Neural cell (in vitro differentiated cells): ENCODE measurements at regions not wholly inside any gene's neighbourhood (a gene's known extent, or its start where the extent isn't known, plus 50 kb on each side); places are given as distances from the start of the nearest gene placed in this dataset.

Experiments used
- H2AFZ ChIP-seq: fragments of 200-600, 300-800 bp; sonication (generic), shearing (Covaris generic); 2 replicates; pipeline ENCODE4 v1.6.0; 2014; ENCODE audit warnings: low read depth, mild to moderate bottlenecking, antibody characterized with exemption, low read length, moderate library complexity
- H3F3A ChIP-seq: fragments of 200-600 bp; shearing (Covaris generic); 2 replicates; pipeline ENCODE4 v1.6.1; 2016; ENCODE audit warnings: mild to moderate bottlenecking, moderate library complexity, mixed read lengths, antibody characterized with exemption, low read length; ENCODE audit not compliant: insufficient read depth, poor library complexity, severe bottlenecking
- H3K27ac ChIP-seq: fragments of 200-600, 300-800 bp; sonication (generic), shearing (Covaris generic); 2 replicates; pipeline ENCODE4 v1.5.1; 2014; ENCODE audit warnings: mild to moderate bottlenecking, low read length, moderate library complexity
- H3K27me3 ChIP-seq: fragments of 300-800, 200-600 bp; sonication (generic), shearing (Covaris generic); 2 replicates; pipeline ENCODE4 v1.6.0; 2014; ENCODE audit warnings: mild to moderate bottlenecking, low read depth, low read length, moderate library complexity; ENCODE audit not compliant: insufficient read depth
- H3K36me3 ChIP-seq: fragments of 300-800, 200-600 bp; sonication (generic), shearing (Covaris generic); 2 replicates; pipeline ENCODE4 v1.5.1; 2014; ENCODE audit warnings: mild to moderate bottlenecking, antibody characterized with exemption, low read length, moderate library complexity; ENCODE audit not compliant: insufficient read depth
- H3K4me2 ChIP-seq: fragments of 300-800, 200-600 bp; sonication (generic), shearing (Covaris generic); 2 replicates; pipeline ENCODE4 v1.6.0; 2014; ENCODE audit warnings: mild to moderate bottlenecking, low read length
- H3K4me3 ChIP-seq: fragments of 300-800, 200-600 bp; sonication (generic), shearing (Covaris generic); 2 replicates; pipeline ENCODE4 v1.5.1; 2014; ENCODE audit warnings: mild to moderate bottlenecking, low read length, moderate library complexity
- H3K79me2 ChIP-seq: fragments of 200-600 bp; shearing (Covaris generic); replicated peaks from 2 replicates; pipeline ENCODE4 v1.6.0; 2014; ENCODE audit warnings: mild to moderate bottlenecking, low read length, moderate library complexity; ENCODE audit not compliant: insufficient read depth
- H3K9ac ChIP-seq: fragments of 300-800, 200-600 bp; sonication (generic), shearing (Covaris generic); 2 replicates; pipeline ENCODE4 v1.6.1; 2016; ENCODE audit warnings: mild to moderate bottlenecking, low read length, mixed read lengths
- H3K9me2 ChIP-seq: fragments of 200-600 bp; shearing (Covaris generic); 2 replicates; pipeline ENCODE4 v1.6.1; 2016; ENCODE audit warnings: mild to moderate bottlenecking, low read length, mixed read lengths; ENCODE audit not compliant: insufficient read depth
- H3K9me3 ChIP-seq: fragments of 200-600, 300-800 bp; sonication (generic), shearing (Covaris generic); 2 replicates; pipeline ENCODE4 v1.6.1; 2016; ENCODE audit warnings: mild to moderate bottlenecking, mixed run types, low read length, moderate library complexity, mixed read lengths
- H4K20me1 ChIP-seq: fragments of 200-600 bp; shearing (Covaris generic); 2 replicates; pipeline ENCODE4 v1.6.1; 2016; ENCODE audit warnings: mild to moderate bottlenecking, mixed run types; ENCODE audit not compliant: insufficient read depth
- EP300 ChIP-seq: fragments of 450-650 bp; conservative IDR thresholded peaks from 2 replicates; pipeline ENCODE4 v1.6.1; 2014; ENCODE audit warnings: antibody characterized with exemption, mild to moderate bottlenecking, moderate library complexity; ENCODE audit not compliant: poor library complexity, severe bottlenecking
- EZH2 ChIP-seq: fragments of 200-600, 300-800 bp; shearing (Covaris generic), sonication (generic); IDR thresholded peaks from 2 replicates; pipeline ENCODE4 v1.6.1; 2014; ENCODE audit warnings: antibody characterized with exemption, low read length, borderline replicate concordance, mild to moderate bottlenecking; ENCODE audit not compliant: insufficient read depth, poor library complexity, severe bottlenecking
- MXI1 ChIP-seq: fragments of 450-650 bp; conservative IDR thresholded peaks from 2 replicates; pipeline ENCODE4 v1.6.1; 2014; ENCODE audit warnings: antibody characterized with exemption, mild to moderate bottlenecking; ENCODE audit not compliant: poor library complexity, severe bottlenecking
- POLR2AphosphoS5 ChIP-seq: IDR thresholded peaks from 2 replicates; pipeline ENCODE4 v1.6.1; 2012
- RAD21 ChIP-seq: fragments of 450-650 bp; conservative IDR thresholded peaks from 2 replicates; pipeline ENCODE4 v1.6.1; 2014; ENCODE audit warnings: antibody characterized with exemption, mild to moderate bottlenecking, moderate library complexity
- SMC3 ChIP-seq: fragments of 450-650 bp; conservative IDR thresholded peaks from 2 replicates; pipeline ENCODE4 v1.6.1; 2014; ENCODE audit warnings: antibody characterized with exemption, mild to moderate bottlenecking, moderate library complexity; ENCODE audit not compliant: poor library complexity
- TAF1 ChIP-seq: IDR thresholded peaks from 2 replicates; pipeline ENCODE4 v1.6.1; 2012; ENCODE audit warnings: low read depth
- TF ChIP-seq, protein P1 (sequence below): IDR thresholded peaks from 2 replicates; pipeline ENCODE4 v1.6.1; 2012; ENCODE audit warnings: borderline replicate concordance
- TF ChIP-seq, protein P2 (sequence below): fragments of 450-650 bp; IDR thresholded peaks from 2 replicates; pipeline ENCODE4 v1.5.1; 2014; ENCODE audit warnings: antibody characterized with exemption, mild to moderate bottlenecking, moderate library complexity; ENCODE audit not compliant: poor library complexity, severe bottlenecking

DNA sequence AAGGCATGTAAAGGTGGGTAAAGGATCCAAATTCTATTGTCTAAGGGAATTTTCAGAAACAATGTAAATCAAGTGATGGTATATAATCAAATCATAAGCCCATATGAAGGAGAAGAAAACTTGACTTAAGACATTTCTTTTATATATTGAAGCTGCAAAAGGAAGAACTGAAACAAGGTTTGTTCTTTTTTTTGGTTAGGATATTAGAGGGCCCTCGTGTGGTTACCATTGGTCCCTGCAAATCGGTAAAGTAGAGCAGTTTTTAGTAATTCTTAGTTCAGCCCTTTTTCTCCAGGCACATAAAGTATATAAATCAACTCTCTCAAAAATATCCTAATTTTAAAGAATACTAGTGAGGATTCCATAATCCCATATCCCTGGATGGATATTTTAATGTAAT, 105.6 kb upstream of the STK17B start:
- TF ChIP-seq MXI1 = no peak
- no peak overlapping the region for H3K4me2 ChIP-seq
- no peak overlapping the region for H2AFZ ChIP-seq
- H3K79me2 ChIP-seq = no peaks in the 10 kb centered on the region
- H3K27me3 ChIP-seq = no peaks in the 10 kb centered on the region
- H4K20me1 ChIP-seq = no peaks in the 10 kb centered on the region
- no peaks in the 10 kb centered on the region for H3F3A ChIP-seq
- no peaks in the 10 kb centered on the region for H3K9me2 ChIP-seq
- H3K27ac ChIP-seq = no peak overlapping the region
- no peak overlapping the region for H3K9ac ChIP-seq
- H3K4me3 ChIP-seq = no peak overlapping the region
- H3K36me3 ChIP-seq = peaks cover 4% of the 10 kb centered on the region
- H3K9me3 ChIP-seq = no peaks in the 10 kb centered on the region

DNA sequence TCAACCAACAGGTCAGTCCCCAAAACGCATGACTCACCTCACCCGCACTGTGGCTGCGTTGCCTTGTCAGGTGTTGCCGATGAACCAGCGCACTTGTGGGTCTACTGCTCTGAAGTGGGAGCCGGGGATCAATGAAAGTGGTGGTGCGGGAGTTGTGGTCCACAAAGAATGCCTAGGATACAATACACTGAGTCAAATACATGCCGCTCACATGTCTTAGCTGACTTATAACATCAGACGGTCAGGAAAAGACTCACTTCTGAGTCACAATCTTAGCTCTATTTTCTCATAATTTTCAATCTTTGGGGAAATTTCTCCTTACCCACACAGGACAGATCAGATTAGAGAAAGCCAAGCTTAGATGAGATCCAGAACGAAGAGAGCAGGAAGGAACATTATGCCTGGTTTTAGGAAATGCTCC, 107.1 kb upstream of the STK17B start:
- no peaks in the 10 kb centered on the region for H3K9me2 ChIP-seq
- no peak overlapping the region for H2AFZ ChIP-seq
- no peaks in the 10 kb centered on the region for H3K79me2 ChIP-seq
- no peak overlapping the region for H3K4me2 ChIP-seq
- no peaks in the 10 kb centered on the region for H3K9me3 ChIP-seq
- no peak overlapping the region for H3K27ac ChIP-seq
- TF ChIP-seq, protein P1, sequence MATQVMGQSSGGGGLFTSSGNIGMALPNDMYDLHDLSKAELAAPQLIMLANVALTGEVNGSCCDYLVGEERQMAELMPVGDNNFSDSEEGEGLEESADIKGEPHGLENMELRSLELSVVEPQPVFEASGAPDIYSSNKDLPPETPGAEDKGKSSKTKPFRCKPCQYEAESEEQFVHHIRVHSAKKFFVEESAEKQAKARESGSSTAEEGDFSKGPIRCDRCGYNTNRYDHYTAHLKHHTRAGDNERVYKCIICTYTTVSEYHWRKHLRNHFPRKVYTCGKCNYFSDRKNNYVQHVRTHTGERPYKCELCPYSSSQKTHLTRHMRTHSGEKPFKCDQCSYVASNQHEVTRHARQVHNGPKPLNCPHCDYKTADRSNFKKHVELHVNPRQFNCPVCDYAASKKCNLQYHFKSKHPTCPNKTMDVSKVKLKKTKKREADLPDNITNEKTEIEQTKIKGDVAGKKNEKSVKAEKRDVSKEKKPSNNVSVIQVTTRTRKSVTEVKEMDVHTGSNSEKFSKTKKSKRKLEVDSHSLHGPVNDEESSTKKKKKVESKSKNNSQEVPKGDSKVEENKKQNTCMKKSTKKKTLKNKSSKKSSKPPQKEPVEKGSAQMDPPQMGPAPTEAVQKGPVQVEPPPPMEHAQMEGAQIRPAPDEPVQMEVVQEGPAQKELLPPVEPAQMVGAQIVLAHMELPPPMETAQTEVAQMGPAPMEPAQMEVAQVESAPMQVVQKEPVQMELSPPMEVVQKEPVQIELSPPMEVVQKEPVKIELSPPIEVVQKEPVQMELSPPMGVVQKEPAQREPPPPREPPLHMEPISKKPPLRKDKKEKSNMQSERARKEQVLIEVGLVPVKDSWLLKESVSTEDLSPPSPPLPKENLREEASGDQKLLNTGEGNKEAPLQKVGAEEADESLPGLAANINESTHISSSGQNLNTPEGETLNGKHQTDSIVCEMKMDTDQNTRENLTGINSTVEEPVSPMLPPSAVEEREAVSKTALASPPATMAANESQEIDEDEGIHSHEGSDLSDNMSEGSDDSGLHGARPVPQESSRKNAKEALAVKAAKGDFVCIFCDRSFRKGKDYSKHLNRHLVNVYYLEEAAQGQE = no peak
- TF ChIP-seq TAF1 (no peak), SMC3 (no peak), MXI1 (no peak), POLR2AphosphoS5 (no peak), EP300 (no peak), RAD21 (no peak), EZH2 (no peak)
- TF ChIP-seq, protein P2, sequence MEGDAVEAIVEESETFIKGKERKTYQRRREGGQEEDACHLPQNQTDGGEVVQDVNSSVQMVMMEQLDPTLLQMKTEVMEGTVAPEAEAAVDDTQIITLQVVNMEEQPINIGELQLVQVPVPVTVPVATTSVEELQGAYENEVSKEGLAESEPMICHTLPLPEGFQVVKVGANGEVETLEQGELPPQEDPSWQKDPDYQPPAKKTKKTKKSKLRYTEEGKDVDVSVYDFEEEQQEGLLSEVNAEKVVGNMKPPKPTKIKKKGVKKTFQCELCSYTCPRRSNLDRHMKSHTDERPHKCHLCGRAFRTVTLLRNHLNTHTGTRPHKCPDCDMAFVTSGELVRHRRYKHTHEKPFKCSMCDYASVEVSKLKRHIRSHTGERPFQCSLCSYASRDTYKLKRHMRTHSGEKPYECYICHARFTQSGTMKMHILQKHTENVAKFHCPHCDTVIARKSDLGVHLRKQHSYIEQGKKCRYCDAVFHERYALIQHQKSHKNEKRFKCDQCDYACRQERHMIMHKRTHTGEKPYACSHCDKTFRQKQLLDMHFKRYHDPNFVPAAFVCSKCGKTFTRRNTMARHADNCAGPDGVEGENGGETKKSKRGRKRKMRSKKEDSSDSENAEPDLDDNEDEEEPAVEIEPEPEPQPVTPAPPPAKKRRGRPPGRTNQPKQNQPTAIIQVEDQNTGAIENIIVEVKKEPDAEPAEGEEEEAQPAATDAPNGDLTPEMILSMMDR = no peak
- peaks cover 4% of the 10 kb centered on the region for H3K36me3 ChIP-seq
- H3K27me3 ChIP-seq = no peaks in the 10 kb centered on the region
- H4K20me1 ChIP-seq = no peaks in the 10 kb centered on the region
- H3K9ac ChIP-seq = no peak overlapping the region
- no peaks in the 10 kb centered on the region for H3F3A ChIP-seq
- no peak overlapping the region for H3K4me3 ChIP-seq

DNA sequence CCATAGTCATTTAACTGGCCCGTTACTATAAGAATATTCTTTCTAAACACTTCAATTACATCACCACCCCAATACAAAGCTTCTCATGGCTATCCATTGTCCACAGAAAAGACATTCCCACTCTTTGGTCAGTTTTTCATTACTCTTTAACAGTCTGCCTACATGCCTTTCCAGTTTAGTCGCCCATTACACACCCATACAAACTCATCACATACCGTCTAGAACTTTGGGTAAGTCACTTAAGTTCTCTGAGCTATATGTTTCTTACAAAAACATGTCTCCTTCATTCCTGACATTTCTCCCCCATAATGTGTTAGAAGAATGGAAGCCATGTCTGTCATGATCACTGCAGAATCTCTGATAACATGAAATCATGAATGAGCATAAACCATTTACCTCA, 108.2 kb upstream of the STK17B start:
- H3K4me3 ChIP-seq = no peak overlapping the region
- H3K9me3 ChIP-seq = no peaks in the 10 kb centered on the region
- H3K27me3 ChIP-seq = no peaks in the 10 kb centered on the region
- peaks cover 4% of the 10 kb centered on the region for H3K36me3 ChIP-seq
- H3K4me2 ChIP-seq = no peak overlapping the region
- TF ChIP-seq EP300 = no peak
- no peak for TF ChIP-seq RAD21
- TF ChIP-seq, protein P1 = no peak
- TF ChIP-seq, protein P2 = no peak
- no peak for TF ChIP-seq SMC3
- TF ChIP-seq TAF1 = no peak
- TF ChIP-seq POLR2AphosphoS5 = no peak
- no peak for TF ChIP-seq MXI1
- no peak for TF ChIP-seq EZH2
- H3K27ac ChIP-seq = no peak overlapping the region
- H3K79me2 ChIP-seq = no peaks in the 10 kb centered on the region
- no peaks in the 10 kb centered on the region for H3K9me2 ChIP-seq
- no peak overlapping the region for H2AFZ ChIP-seq
- H3F3A ChIP-seq = no peaks in the 10 kb centered on the region
- H3K9ac ChIP-seq = no peak overlapping the region
- no peaks in the 10 kb centered on the region for H4K20me1 ChIP-seq
